Activated naive CD8-positive, alpha-beta T cell treated with anti-CD3 and anti-CD28 coated beads, Interleukin-2, amount 50 U/mL, for 16 hours (primary cell): ENCODE measurements at regions not wholly inside any gene's neighbourhood (a gene's known extent, or its start where the extent isn't known, plus 50 kb on each side); places are given as distances from the start of the nearest gene placed in this dataset.

Experiments
- DNase-seq: peaks from one replicate; pipeline ENCODE4 v3.0.0-alpha.2; 2020; ENCODE audit warnings: low read depth, low spot score

DNA sequence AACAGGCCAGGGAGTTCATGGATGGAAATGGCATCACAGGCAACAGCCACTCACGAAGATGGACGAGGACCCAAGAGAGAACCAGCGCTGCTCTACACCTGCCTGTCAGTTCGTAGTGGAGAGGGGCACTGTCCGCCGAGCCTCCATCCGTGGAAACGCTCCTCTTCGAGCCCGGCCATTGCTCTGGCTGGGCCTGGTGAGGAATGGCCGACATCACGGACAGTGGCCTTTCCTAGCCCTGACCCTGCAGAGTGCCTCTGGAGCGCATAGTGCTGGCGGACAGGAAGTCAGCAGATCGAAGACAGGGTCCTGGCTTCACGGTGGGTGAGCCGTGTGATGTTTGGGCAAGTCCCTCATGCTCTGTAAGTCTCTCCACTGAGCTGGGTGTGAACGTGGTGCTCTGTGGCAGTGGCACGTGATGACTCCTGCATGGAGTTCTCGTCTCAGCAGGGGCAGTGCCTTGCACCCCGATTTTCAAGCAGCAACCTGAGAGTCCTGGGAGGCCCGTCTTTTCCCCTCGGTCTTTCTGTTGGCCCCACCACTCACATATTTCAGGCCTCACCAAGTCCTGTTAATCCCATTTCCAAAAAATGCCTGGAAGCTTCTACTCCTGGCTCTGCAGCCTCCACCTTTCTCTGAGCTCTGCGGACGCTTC lies 214.4 kb downstream of the ERMARD start:
- DNase-seq: no peak

GRCh38 chr6:169965239-169965638 lies 213.8 kb downstream of the ERMARD start:
- DNase-seq: no peak

DNA sequence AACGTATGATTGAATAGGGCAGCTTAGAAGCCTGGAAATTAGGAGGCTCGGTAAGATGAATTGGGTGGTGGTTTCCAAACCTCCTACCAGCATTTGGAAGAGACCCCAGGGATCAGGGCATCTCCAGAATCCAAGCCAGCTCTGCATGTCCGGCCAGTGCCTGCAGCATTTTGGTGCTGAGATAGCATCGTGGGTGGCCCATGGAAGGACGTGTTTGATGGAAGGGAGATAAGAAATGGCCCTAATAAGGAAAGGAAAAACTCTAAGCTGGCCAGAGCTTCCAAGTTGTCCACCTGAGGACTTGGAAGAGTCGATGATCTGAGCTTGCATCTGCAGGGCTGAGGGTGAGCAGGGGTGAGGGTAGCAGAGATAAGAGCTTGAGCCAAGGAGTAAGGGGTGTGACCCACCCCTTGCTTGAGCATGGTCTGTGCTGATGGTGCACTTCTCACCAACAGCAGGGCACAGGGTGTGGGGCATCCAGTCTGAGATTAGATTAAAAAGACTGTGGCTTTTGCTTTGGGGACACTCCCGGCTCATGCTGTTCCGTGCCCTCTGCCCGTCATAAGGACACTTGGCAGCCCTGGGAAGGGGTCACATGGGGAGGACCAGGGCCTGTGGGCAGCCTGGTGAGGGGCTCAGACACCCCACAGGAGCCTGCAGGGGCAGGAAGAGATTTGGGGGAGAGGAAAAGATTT lies 213.2 kb downstream of the ERMARD start:
- no peak for DNase-seq

- no peak for DNase-seq
Measured at GRCh38 chr6:169963581-169964297, 212.3 kb downstream of the ERMARD start.

GRCh38 chr6:169962604-169963469 lies 211.4 kb downstream of the ERMARD start:
- DNase-seq: no peak

DNA sequence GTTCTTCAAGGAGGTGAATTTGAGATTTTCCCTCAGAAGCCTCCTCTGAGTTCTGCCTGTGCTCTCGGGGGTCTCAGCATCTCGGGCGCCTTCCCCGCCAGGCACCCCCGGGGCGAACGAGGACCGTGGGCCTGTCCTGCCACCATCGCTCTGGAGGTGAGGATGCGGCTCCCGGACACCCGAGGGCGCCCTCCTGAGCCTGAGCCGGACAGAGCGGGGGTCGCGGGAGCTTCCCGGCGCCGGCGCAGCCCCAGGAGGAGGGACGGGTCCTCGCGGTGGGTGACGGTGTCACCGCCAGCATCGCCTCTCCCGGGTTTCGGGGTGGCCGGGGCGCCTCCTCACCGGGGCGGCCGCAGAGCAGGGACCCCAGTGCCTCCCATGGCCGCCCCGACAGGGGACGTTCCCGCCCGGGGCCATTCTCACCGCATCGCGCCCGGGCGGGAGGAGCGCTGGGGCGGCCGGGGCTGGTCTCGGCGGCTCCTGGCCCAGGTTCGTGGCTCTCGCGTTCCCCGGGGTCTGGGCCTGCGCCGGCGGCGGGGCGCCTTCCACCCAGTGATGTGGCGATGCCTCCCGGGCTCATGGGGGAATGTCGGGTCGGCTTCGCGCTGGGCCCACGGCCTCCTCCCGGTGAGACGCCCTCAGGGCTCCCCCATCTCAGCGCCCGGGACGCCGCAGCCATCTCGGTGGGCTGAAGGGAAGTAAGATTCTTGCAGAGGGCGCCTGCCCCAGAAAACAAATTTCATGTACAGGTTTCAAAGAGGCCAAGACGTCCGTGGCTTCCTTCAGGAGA lies 210.5 kb downstream of the ERMARD start:
- no peak for DNase-seq

DNA sequence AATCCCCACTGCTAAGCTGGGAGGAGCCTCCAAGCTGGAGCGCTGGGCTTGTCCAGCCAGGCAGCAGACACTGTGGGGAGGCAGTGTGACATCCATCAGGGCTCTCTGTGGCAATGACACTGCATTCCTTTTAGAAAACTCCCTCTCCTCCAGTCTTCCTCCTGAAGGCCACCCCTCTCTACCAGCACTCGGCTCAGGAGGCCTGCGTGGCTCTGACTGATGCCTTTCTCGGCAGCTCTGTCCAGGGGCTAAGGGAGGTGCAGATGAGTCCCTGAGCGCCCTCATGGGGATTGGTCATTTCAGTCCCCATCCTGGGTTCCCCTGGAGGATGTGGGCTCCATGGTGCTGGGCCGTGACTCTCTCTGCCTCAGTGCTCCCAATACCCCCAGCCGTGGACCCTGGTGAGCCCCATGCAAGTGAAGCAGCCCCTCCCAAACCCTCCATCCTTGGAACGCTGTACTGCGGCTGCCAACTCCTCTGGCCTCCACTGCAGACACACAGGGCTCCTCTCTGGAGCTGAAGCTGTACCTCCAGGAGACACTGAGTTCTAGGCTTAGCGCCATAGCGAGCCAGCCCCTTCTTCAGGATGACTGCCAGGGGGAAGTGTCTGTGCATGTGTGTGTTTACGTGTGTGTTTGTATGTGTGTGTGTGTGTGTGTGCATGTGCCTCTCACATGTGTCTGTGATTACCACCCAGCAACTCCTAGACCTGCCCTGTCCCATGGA lies 209.6 kb downstream of the ERMARD start:
- no peak for DNase-seq

DNA sequence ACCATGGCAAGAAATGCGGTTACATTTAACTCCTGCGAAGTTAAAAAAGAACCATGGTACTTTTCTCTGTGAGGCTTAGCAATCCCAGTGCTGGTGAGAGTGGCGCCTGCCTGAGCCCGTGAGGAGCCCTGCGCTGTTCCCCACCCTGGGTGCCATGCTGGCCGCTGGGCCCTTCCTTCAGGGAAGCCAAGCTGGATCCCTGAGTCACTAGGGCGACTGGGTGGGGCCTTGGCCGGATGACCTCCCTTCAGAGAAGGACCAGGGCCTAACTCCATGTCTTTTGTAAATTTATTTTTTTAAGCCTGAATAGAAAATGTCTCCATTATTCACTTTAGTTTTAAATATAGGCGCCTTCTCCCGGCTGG lies 209.1 kb downstream of the ERMARD start:
- no peak for DNase-seq

- DNase-seq: no peak
Measured at GRCh38 chr6:169960003-169960344, 208.6 kb downstream of the ERMARD start.

DNA sequence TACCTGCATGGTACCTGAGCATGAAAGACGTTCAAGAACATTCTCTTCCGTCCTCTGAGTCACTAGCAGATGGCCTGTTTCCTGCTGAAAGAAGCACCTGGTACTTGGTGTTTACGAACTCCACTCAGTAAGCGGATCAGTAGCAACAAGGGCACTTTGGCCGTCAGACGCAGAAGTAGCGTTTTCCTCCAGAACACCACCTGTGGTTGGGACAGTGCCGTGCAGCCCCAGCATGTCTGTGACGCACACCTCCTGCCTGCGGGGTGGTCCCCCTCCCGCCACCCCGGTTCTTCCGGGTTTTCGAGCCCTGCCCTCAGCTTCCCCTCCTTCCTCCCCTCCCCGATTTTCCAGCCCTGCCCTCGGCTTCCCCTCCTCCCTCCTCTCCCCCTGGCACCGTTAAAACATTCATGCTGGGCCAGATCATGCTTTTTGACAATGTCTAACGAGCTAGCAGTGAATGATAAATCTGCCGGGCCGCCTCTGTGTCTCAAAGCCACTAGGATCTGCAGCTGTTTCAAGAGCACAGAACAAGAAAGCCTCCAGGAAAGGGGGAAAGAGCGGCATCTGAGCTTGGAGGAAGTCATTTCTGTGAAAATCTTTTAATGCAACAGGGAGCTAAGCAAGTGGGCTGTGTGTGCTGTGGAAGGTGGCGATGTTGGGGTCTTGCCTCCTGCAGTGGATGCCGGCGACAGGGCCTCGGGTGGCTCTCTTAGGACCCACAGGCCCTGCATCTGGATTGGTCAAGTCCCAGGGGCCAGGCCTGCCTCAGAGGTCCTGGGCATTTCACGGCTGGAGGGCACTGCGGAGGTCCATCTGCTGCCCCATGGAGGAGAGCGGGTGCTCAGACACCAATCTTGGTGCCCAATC lies 207.9 kb downstream of the ERMARD start:
- DNase-seq: peak; percentile 15

DNA sequence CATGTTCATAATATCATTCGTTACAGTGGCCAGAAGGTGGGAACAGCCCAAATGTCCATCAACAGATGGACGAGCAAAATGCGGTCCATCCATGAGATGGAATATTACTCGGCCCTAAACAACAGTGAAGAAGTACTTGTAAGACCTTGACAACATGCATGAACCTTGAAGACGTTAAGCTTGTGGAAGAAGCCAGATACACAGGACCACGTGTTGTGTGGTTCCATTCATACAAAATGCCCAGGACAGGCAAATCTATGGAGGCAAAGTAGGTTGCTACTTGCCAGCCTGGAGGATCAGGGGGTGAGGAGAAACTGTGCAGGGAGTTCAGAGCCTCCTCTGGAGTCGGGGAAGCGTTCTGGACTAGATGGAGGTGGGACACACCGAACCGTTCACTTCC lies 207.1 kb downstream of the ERMARD start:
- DNase-seq: no peak

GRCh38 chr6:169957351-169957963 lies 206.0 kb downstream of the ERMARD start:
- DNase-seq: no peak

DNA sequence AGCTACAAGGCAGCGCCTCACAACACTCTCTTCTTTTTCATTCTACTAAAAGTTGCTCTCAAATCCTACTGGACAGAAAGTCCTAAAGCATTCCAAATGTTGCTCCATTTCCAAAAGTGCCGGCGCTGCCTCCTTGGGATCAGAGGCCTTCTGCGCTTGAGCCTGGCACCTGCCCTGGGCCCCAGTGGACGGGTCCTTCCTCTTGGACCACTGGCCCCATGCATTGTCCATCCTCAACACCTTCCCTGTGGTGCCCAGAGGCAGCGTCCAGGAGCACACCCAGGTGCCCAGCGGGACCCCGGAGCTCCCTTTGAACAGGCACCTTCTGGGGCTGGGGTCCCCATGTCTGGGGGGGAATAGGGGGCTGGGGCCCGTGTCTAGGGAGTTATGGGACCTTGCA lies 205.2 kb downstream of the ERMARD start:
- DNase-seq: no peak

DNA sequence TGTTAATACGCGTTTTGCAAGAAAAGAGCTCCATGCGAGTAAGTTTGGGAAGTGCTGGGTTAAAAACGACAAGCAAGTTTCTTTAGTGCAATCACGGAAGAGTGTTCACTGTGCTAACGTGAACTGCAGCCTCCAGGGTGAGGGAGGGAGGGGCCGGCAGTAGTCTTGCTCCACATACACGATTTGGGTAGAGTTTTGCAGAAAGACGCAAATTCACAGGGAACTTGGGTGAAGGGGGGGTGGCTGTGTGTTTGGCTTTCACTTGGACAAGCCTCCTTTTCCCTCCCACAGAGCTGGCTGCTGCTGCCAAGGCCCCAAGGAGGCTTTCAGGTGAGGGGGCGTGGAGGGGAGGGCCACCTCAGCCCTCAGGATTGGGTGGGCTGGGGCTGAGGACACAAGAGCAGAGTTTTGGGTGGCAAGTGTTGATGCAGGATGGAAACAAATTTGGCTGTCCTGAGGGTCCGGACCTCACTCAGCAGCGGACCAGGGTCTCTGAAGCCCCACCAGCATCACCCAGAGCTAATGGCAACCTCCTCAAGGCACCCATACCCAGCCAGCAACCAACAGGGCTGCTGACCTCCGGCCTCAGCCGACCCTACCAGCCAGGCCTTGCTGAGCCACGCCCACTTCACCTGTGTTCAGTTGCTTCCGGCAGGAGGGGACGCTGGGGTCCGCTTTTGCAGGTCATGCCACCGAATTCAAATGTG lies 204.5 kb downstream of the ERMARD start:
- DNase-seq: no peak

- DNase-seq: no peak
Measured at GRCh38 chr6:169954977-169955376, 203.6 kb downstream of the ERMARD start.

DNA sequence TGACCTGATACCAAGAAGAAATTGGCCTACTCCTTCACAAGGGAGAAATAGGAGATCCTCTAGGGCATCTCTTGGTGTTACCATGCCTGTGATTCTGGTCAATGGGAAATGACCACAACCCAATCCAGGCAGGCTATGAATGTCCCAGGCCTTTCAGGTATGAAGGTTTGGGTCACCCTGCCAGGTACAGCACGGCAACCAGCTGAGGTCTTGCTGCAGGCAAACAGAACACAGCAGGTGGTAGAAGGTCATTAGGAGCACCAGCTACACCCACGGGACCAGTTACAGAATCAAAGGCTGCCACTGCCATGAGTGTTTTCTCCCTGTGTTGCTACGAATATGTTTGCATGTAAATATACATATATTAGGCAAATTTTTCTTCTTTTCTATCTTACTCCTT lies 202.3 kb downstream of the ERMARD start:
- DNase-seq: no peak

DNA sequence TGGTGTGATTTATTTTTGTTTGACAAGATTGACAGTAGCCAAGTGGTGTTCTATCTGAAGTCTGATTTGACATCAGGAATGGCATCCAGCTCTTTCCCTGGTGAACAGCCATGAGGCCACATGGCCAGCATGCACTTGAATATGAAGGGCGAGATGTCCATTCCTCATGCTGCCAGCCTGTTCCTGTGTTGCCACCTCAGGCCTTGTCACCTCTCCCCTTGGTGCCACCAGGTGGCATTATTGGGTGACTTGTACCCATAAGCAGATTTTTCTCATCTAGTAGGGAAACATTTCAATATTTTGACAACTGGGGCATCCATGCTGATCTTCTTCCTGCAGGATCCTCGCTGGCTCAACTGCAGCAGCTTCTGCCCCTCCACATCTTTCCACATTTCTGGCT lies 199.1 kb downstream of the ERMARD start:
- DNase-seq: no peak

DNA sequence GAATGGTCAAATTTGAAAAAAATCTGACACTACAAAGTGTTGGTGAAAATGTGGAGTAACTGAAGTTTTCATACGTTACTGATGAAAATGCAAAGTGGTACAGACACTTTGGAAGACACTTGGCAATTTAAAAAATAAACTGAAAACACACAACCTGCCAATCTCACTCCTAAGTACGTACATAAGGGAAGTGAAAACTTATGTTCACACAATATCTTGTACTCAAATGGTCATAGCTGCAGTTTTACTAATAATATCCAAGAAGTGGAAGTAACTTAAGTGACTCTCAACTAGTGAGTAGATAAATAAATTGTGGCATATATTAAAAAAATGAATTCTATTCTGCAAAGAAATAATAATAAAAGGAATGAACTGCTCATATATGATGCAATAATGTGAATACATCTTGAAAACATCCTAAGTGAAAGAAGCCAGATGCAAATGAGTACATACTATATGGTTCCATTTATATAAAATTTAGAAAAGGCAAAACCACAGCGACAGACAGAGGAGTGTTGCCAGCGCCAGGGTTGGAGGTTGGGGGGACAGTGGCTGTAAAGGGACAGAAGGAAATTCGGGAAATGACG lies 198.2 kb downstream of the ERMARD start:
- DNase-seq: no peak
